WERI-Rb-1 (cell line): ENCODE measurements at regions not wholly inside any gene's neighbourhood (a gene's known extent, or its start where the extent isn't known, plus 50 kb on each side); places are given as distances from the start of the nearest gene placed in this dataset.

Source experiments
- DNase-seq: peaks from one replicate; pipeline ENCODE4 v3.0.0-alpha.2; 2020
- H3K27ac ChIP-seq: fragments of 250-450 bp; sonication (Bioruptor Pico); 2 replicates; pipeline ENCODE4 v1.5.1; 2020; ENCODE audit warnings: mild to moderate bottlenecking, moderate library complexity
- H3K27me3 ChIP-seq: fragments of 250-450 bp; sonication (Bioruptor Pico); 2 replicates; pipeline ENCODE4 v1.5.1; 2021; ENCODE audit warnings: mild to moderate bottlenecking, low read depth, moderate library complexity; ENCODE audit not compliant: insufficient read depth, severe bottlenecking
- H3K36me3 ChIP-seq: fragments of 250-450 bp; sonication (Bioruptor Pico); 2 replicates; pipeline ENCODE4 v1.5.1; 2020; ENCODE audit warnings: mild to moderate bottlenecking, moderate library complexity
- H3K4me3 ChIP-seq: 2 replicates; pipeline ENCODE4 v1.5.1; 2011; ENCODE audit warnings: low read depth, mild to moderate bottlenecking, control low read depth, low read length
- H3K9me3 ChIP-seq: fragments of 250-450 bp; sonication (Bioruptor Pico); 2 replicates; pipeline ENCODE4 v1.5.1; 2021; ENCODE audit warnings: mild to moderate bottlenecking, moderate library complexity; ENCODE audit not compliant: severe bottlenecking
- TF ChIP-seq, protein P1 (sequence below): IDR thresholded peaks from 2 replicates; pipeline ENCODE4 v1.5.1; 2011; ENCODE audit warnings: low read depth, mild to moderate bottlenecking, control low read depth, inconsistent platforms, low read length

DNA sequence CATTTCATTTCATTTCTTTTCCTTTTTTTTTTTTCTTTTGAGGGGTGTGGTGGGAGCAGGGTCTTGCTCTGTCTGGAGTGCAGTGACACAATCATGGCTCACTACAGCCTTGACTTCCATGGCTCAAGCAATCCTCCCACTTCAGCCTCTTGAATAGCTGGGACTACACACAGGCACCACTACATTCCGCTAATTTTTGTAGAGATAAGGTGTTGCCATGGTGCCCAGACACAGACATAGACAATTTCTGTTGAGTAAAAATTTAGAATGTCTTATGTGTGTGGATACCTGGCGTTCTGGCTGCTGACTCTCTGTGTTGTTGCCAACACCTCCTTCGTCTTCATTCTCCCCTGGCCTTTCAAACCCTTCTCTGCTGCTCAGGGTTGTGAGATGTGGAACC is 54.0 kb upstream of the PRSS58 start:
- DNase-seq, result no peak
- Histone ChIP-seq H3K36me3 (no peaks in the 10 kb centered on the region), H3K4me3 (no peak overlapping the region), H3K27ac (no peak overlapping the region), H3K9me3 (no peaks in the 10 kb centered on the region), H3K27me3 (no peaks in the 10 kb centered on the region)
- TF ChIP-seq, protein P1, sequence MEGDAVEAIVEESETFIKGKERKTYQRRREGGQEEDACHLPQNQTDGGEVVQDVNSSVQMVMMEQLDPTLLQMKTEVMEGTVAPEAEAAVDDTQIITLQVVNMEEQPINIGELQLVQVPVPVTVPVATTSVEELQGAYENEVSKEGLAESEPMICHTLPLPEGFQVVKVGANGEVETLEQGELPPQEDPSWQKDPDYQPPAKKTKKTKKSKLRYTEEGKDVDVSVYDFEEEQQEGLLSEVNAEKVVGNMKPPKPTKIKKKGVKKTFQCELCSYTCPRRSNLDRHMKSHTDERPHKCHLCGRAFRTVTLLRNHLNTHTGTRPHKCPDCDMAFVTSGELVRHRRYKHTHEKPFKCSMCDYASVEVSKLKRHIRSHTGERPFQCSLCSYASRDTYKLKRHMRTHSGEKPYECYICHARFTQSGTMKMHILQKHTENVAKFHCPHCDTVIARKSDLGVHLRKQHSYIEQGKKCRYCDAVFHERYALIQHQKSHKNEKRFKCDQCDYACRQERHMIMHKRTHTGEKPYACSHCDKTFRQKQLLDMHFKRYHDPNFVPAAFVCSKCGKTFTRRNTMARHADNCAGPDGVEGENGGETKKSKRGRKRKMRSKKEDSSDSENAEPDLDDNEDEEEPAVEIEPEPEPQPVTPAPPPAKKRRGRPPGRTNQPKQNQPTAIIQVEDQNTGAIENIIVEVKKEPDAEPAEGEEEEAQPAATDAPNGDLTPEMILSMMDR, result no peak

DNA sequence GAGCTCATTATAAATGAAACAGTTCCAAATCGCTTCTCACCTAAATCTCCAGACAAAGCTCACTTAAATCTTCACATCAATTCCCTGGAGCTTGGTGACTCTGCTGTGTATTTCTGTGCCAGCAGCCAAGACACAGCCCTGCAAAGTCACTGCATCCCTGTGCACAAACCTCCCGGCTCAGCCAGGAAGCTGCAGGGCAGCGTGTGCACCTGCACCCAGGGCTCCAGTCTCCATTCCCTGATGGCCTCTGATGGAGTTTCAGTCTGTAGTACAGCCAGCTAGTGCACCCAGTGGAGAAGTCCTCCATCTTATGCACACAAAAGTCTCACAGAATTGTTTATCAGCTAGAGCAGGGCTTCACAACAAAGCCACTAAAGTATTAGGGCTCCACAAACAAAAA is 51.1 kb upstream of the PRSS58 start:
- Histone ChIP-seq H3K9me3 (no peaks in the 10 kb centered on the region), H3K4me3 (no peak overlapping the region), H3K36me3 (no peaks in the 10 kb centered on the region), H3K27me3 (no peaks in the 10 kb centered on the region), H3K27ac (no peak overlapping the region)
- no peak for DNase-seq
- TF ChIP-seq, protein P1, result no peak

GRCh38 chr7:142308326-142308725 is 50.5 kb upstream of the PRSS58 start:
- Histone ChIP-seq H3K9me3 (no peaks in the 10 kb centered on the region), H3K27me3 (no peaks in the 10 kb centered on the region), H3K4me3 (no peak overlapping the region), H3K27ac (no peak overlapping the region), H3K36me3 (no peaks in the 10 kb centered on the region)
- TF ChIP-seq, protein P1, result no peak
- no peak for DNase-seq
